Stomach smooth muscle (tissue), 2 donors: ENCODE measurements at regions not wholly inside any gene's neighbourhood (a gene's known extent, or its start where the extent isn't known, plus 50 kb on each side); places are given as distances from the start of the nearest gene placed in this dataset.

Source experiments
- H3K27ac ChIP-seq: one replicate; pipeline ENCODE4 v1.7.0; 2013; ENCODE audit warnings: mild to moderate bottlenecking, low read length, inconsistent platforms
- H3K27me3 ChIP-seq, 2 donors: one replicate each; pipeline ENCODE4 v1.7.0; 2013; ENCODE audit warnings: low read length in 2 of 2; ENCODE audit not compliant: insufficient read depth in 2 of 2, control insufficient read depth in 1 of 2
- H3K36me3 ChIP-seq, 2 donors: one replicate each; pipeline ENCODE4 v1.7.0; 2013; ENCODE audit warnings: low read length in 2 of 2; ENCODE audit not compliant: control insufficient read depth in 2 of 2, insufficient read depth in 2 of 2
- H3K4me1 ChIP-seq: one replicate; pipeline ENCODE4 v1.7.0; 2013; ENCODE audit warnings: low read length; ENCODE audit not compliant: control insufficient read depth, insufficient read depth
- H3K4me3 ChIP-seq, 2 donors: one replicate each; pipeline ENCODE4 v1.7.0; 2013; ENCODE audit warnings: low read length in 2 of 2
- H3K9ac ChIP-seq, 2 donors: one replicate each; pipeline ENCODE4 v1.7.0; 2013; ENCODE audit warnings: low read length in 2 of 2, mild to moderate bottlenecking in 1 of 2
- H3K9me3 ChIP-seq, 2 donors: one replicate each; pipeline ENCODE4 v1.7.0; 2013; ENCODE audit warnings: low read length in 2 of 2; ENCODE audit not compliant: control insufficient read depth in 2 of 2
- donor health status: healthy.
- donor health status: Pancreatic carcinoma.

- Histone ChIP-seq H3K4me1 (no peaks in the 10 kb centered on the region), H3K9ac (no peak overlapping the region), H3K4me3 (no peak overlapping the region), H3K9me3 (no peaks in the 10 kb centered on the region), H3K27ac (no peak overlapping the region), H3K27me3 (no peaks in the 10 kb centered on the region), H3K36me3 (no peaks in the 10 kb centered on the region)
These were observed 141.8 kb downstream of the SIM1 start for GRCh38 chr6:100322886-100323285.

DNA sequence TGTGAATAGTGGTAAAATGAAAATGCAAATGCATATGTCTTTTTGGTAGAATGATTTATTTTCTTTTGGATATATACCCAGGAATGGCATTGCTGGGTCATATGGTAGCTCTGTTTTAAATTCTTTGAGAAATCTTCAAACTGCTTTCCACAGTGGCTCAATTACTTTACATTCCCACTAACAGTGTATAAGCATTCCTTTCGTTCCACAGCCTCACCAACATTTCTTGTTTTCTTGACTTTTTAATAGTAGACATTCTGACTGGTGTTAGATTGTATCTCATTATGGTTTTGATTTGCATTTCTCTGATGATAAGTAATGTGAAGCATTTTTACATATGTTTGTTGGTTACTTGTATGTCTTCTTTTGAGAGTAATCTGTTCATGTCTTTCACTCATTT lies 144.0 kb downstream of the SIM1 start:
- Histone ChIP-seq H3K27ac (no peak overlapping the region), H3K27me3 (no peaks in the 10 kb centered on the region), H3K36me3 (no peaks in the 10 kb centered on the region), H3K9ac (no peak overlapping the region), H3K4me1 (no peaks in the 10 kb centered on the region), H3K4me3 (no peak overlapping the region), H3K9me3 (no peaks in the 10 kb centered on the region)

DNA sequence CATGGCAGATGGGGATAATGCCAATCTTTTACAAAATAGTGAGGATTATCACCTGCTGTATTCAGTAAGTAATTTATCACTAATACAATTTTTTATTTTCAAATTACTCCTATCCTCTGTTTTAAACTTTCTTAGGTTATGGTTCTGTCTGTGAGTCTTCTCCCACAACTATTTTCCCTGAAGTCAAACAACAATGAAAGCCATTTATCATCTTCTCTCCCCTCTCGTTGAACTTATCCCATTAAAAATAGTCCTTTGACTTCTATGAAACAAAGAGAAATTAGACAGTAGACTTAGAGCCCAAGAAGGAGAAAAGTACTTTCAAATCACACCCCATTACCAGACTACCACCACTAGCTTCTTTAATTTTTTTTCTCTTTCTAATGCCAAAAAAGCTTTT lies 147.7 kb downstream of the SIM1 start:
- Histone ChIP-seq H3K36me3 (no peaks in the 10 kb centered on the region), H3K4me3 (no peak overlapping the region), H3K27ac (no peak overlapping the region), H3K4me1 (no peaks in the 10 kb centered on the region), H3K9me3 (no peaks in the 10 kb centered on the region), H3K27me3 (no peaks in the 10 kb centered on the region), H3K9ac (no peak overlapping the region)

- H3K4me1 ChIP-seq, result no peaks in the 10 kb centered on the region
These were observed 150.5 kb downstream of the SIM1 start for GRCh38 chr6:100314186-100314585.

DNA sequence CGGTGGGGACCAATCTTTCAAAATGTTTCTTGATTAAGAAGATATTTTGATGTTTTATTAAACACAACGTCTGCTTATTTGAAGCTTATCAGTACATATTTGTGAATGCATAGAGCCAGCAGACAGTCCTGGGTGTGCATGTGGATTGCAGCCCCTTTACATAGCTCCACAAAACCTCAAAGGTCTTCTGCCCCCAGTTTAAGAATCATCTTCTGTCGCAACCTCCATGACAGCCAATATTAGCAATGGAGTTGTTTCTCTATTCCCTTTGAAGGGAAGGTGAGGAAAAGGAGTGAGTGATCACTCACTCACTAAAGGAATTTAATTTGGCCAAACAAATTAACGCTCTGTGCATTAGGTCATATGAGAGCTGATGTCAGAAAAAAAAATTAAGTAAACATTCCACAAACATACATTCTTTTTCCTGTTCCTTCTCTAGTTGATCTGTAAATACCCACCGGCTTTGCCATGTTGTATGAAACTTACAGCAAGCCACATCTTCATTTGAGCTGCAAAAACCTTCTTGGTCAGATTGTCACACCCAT lies 152.9 kb downstream of the SIM1 start:
- H3K27ac ChIP-seq, result no peak overlapping the region
- H3K4me1 ChIP-seq, result no peaks in the 10 kb centered on the region
- H3K36me3 ChIP-seq, result no peaks in the 10 kb centered on the region
- H3K4me3 ChIP-seq, result no peak overlapping the region
- H3K27me3 ChIP-seq, result no peaks in the 10 kb centered on the region
- H3K9me3 ChIP-seq, result no peaks in the 10 kb centered on the region
- H3K9ac ChIP-seq, result no peak overlapping the region

More at GRCh38 chr6:100314186-100314585, 150.5 kb downstream of the SIM1 start:
- H3K27me3 ChIP-seq, result no peaks in the 10 kb centered on the region
- H3K36me3 ChIP-seq, result no peaks in the 10 kb centered on the region
- H3K9ac ChIP-seq, result no peak overlapping the region
- H3K27ac ChIP-seq, result no peak overlapping the region
- H3K9me3 ChIP-seq, result no peaks in the 10 kb centered on the region
- no peak overlapping the region for H3K4me3 ChIP-seq

DNA sequence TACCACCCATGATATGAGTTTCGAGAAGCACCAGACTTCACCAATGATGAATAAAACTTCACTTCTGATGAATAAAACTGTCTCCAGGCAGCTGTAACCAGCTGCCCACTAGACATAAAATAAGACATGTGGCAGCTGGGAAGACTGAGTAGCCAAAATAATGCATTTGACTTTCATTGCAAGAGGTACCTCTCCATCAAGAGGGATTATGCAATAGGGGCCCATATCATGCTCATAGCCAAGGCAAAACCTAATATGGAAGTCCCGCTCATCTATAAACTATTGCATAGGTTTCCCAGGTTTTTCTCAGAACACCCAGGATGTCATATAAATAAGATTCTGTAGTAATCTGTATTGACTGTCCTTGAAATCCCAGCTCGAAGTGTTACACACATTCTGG lies 155.5 kb downstream of the SIM1 start:
- no peak overlapping the region for H3K27ac ChIP-seq

GRCh38 chr6:100307561-100307960 lies 157.2 kb downstream of the SIM1 start:
- Histone ChIP-seq H3K36me3 (no peaks in the 10 kb centered on the region), H3K9ac (no peak overlapping the region), H3K4me1 (no peaks in the 10 kb centered on the region), H3K4me3 (no peak overlapping the region), H3K27me3 (no peaks in the 10 kb centered on the region), H3K27ac (no peak overlapping the region), H3K9me3 (no peaks in the 10 kb centered on the region)

More for the DNA sequence above, 155.5 kb downstream of the SIM1 start:
- no peak overlapping the region for H3K9ac ChIP-seq
- no peaks in the 10 kb centered on the region for H3K9me3 ChIP-seq
- H3K4me3 ChIP-seq, result no peak overlapping the region
- no peaks in the 10 kb centered on the region for H3K27me3 ChIP-seq
- H3K4me1 ChIP-seq, result no peaks in the 10 kb centered on the region
- H3K36me3 ChIP-seq, result no peaks in the 10 kb centered on the region

DNA sequence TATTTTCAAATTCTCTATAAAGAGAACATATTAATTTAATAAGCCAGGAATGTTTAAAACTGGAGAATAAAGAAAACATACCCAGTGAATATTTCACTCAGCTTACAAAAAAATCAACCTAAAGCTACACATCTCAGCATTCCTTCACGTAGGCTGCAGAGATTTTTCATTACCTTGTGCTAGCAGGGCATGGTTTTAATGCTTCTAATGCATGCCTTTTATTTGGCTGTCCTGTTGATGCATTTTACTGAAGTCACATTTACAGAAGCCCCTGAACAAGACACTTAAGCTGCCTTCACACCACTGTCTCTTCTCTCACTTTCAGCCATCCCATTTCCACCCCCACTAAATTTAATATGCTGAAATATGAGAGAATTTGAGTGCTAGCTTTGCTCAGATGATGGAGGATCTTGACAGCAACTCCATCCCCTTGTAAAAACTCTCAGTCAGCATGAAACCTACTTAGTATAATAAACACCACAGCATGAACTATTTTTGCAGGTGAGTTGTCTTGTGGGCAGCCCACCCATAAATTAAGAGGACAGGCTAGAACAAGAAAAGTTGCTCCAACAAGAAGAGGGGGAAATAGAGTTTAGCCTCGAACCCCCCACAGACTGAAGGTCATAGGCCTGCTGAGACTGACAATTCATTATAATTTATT lies 159.4 kb downstream of the SIM1 start:
- Histone ChIP-seq H3K27me3 (no peaks in the 10 kb centered on the region), H3K4me3 (no peak overlapping the region), H3K27ac (no peak overlapping the region), H3K9ac (no peak overlapping the region), H3K9me3 (no peaks in the 10 kb centered on the region), H3K36me3 (no peaks in the 10 kb centered on the region), H3K4me1 (no peaks in the 10 kb centered on the region)

- no peaks in the 10 kb centered on the region for H3K4me1 ChIP-seq
- no peak overlapping the region for H3K27ac ChIP-seq
- no peaks in the 10 kb centered on the region for H3K27me3 ChIP-seq
- H3K4me3 ChIP-seq, result no peak overlapping the region
- H3K36me3 ChIP-seq, result no peaks in the 10 kb centered on the region
- H3K9ac ChIP-seq, result no peak overlapping the region
- no peaks in the 10 kb centered on the region for H3K9me3 ChIP-seq
These were observed 160.1 kb downstream of the SIM1 start for GRCh38 chr6:100304575-100304974.

DNA sequence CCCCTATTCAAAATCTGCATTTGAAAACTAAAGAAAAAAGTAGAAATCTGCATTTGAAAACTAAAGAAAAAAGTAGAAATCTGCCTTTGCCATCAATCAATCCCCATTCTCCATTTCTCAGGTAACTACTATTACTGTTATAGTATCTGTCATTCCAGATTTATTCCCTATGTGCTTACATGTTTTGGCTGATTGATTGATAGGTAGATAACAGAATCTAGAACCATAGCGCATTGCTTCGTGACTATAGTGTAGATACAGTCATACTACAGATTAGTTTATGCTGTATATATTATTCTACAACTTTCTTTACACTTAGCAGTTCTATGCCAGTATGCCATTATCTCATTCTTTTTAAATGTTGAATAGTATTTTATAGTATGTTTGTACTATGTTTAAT lies 163.0 kb downstream of the SIM1 start:
- no peak overlapping the region for H3K9ac ChIP-seq
- no peaks in the 10 kb centered on the region for H3K36me3 ChIP-seq
- H3K4me1 ChIP-seq, result no peaks in the 10 kb centered on the region
- no peaks in the 10 kb centered on the region for H3K9me3 ChIP-seq
- no peaks in the 10 kb centered on the region for H3K27me3 ChIP-seq
- H3K4me3 ChIP-seq, result no peak overlapping the region
- H3K27ac ChIP-seq, result no peak overlapping the region

GRCh38 chr6:100300221-100300736 lies 164.4 kb downstream of the SIM1 start:
- Histone ChIP-seq H3K4me3 (no peak overlapping the region), H3K36me3 (no peaks in the 10 kb centered on the region), H3K27ac (no peak overlapping the region), H3K9me3 (no peaks in the 10 kb centered on the region), H3K27me3 (no peaks in the 10 kb centered on the region), H3K9ac (no peak overlapping the region), H3K4me1 (no peaks in the 10 kb centered on the region)
